ENCODE measurements at regions not wholly inside any gene's neighbourhood (a gene's known extent, or its start where the extent isn't known, plus 50 kb on each side); places are given as distances from the start of the nearest gene placed in this dataset.

DNA sequence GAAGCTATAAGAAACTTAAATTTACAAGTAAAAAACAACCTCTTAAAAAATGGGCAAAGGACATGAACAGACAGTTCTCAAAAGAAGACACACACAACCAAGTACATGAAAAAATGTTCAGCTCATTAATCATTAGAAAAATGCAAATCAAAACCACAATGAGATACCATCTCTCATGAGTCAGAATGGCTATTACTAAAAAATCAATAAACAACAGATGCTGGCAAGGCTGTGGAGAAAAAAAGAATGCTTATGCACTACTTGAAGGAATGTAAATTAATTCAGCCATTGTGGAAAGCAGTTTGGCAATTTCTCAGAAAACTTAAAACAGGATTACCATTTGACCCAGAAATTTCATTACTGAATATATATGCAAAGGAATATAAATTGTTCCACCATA is 666.3 kb upstream of the GRIA3 start:
- Histone ChIP-seq H3K27ac (no peak overlapping the region), H3K9me3 (replicated peaks) (no peaks in the 10 kb centered on the region), H3K27me3 (no peaks in the 10 kb centered on the region), H3K4me1 (no peaks in the 10 kb centered on the region), H3K36me3 (no peaks in the 10 kb centered on the region), H3K4me3 (no peak overlapping the region)
- no peak for DNase-seq

DNA sequence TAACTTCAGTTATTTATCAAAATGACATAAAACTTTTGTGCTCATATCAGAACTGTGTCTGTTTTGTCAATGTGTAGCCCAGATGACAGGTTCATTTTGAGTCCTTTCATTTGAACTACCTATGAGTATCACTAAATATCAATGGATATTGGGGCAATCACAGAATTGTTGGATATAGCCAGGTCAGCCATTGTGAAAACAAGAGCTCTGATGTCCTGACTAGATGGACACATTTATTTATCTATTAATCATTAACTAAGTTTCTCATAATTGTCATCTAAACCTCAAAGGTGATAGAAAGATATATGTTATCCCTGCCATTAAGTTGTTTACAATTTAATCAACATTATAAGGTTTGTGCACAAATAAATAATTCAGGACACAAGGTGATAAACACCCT is 638.3 kb upstream of the GRIA3 start:
- Histone ChIP-seq H3K36me3 (no peaks in the 10 kb centered on the region), H3K9me3 (replicated peaks) (no peaks in the 10 kb centered on the region), H3K4me1 (no peaks in the 10 kb centered on the region), H3K27me3 (no peaks in the 10 kb centered on the region), H3K4me3 (no peak overlapping the region), H3K27ac (no peak overlapping the region)
- DNase-seq, result no peak

DNA sequence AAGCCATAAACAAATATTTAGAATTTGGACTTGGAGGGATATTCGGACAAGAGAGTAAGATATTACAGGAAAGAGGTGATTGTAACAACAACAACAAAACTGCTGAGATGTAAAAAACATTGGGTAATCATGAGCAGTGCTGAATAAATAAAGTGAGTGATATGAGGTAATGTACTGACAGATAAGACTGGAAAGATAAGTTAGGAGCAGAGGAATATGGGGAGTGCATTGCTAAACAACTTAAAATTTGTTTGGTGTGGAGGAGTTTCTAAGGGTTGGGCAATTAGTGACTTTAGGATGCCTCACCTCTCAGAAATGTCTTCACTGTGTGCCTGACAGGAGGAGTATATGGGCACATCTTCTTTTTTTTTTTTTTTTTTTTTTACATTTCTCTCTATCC is 637.8 kb upstream of the GRIA3 start:
- Histone ChIP-seq H3K27ac (no peak overlapping the region), H3K9me3 (replicated peaks) (no peaks in the 10 kb centered on the region), H3K4me3 (no peak overlapping the region), H3K4me1 (no peaks in the 10 kb centered on the region), H3K27me3 (no peaks in the 10 kb centered on the region), H3K36me3 (no peaks in the 10 kb centered on the region)
- no peak for DNase-seq

DNA sequence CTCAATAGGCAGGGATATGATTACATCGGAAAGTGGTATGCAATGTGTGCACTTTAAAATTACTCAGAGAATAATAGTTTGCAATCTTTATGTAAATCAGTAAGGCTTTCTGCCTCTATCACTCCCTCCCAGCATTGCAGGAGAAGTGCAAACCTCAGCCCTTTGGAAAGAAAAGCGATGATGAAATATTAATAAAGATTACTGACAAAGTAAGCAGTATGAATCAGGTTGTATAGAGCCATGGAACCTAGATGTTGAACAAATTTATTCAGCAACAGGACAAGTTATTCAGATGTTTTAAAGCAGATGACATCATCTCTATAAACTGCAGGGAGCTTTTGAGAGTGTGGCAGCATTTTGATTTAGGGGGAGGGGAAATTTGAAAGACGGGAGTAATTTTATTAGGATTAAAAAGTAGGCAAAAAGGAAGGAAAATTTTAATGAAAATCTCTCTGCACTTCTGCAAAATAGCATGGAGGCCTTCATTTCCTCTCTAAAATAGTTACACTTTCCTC is 631.7 kb upstream of the GRIA3 start:
- H3K4me1 ChIP-seq, result no peaks in the 10 kb centered on the region

DNA sequence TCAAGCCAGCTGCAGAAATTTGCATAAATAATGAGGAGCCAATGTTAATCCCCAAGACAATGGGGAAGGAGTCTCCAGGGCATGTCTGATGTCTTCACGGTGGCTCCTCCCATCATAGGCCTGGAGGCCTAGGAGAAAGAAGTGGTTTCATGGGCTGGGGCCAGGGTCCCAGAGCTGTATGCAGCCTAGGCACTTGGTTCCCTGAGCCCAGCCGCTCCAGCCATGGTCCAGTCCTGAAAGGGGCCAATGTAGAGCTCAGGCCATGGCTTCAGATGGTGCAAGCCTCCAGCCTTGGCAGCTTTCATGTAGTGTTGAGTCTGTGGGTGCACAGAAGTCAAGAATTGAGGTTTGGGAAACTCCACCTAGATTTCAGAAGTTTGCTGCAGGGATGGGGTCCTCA is 628.2 kb upstream of the GRIA3 start:
- Histone ChIP-seq H3K27me3 (no peaks in the 10 kb centered on the region), H3K4me3 (no peak overlapping the region), H3K27ac (no peak overlapping the region), H3K36me3 (no peaks in the 10 kb centered on the region), H3K9me3 (replicated peaks) (no peaks in the 10 kb centered on the region; the same call in 1 of the 2 replicates), H3K4me1 (no peaks in the 10 kb centered on the region)
- DNase-seq, result no peak

More for the DNA sequence above, 631.7 kb upstream of the GRIA3 start:
- Histone ChIP-seq H3K27ac (no peak overlapping the region), H3K27me3 (no peaks in the 10 kb centered on the region), H3K36me3 (no peaks in the 10 kb centered on the region), H3K4me3 (no peak overlapping the region), H3K9me3 (replicated peaks) (no peaks in the 10 kb centered on the region)
- no peak for DNase-seq

DNA sequence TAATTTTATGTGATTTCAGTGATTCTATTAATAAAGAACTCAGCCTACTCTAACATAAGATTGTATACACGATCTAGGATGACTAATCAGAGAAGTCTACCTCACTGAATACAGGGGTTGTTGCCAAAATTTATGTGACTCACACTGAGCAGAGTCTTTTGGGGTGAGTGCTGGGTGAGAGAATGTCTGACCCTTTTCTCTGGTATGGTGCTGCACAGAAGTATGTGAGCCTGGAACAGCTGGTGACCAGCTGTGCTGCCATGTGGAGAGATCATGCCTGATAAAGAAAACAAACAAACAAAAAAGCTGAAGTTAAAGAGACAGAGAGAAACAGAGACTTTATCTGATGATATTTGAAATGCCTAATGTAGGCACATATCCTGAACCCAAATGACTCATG is 618.1 kb upstream of the GRIA3 start:
- H3K36me3 ChIP-seq, result no peaks in the 10 kb centered on the region
- H3K9me3 ChIP-seq (replicated peaks), result peaks cover 14% of the 10 kb centered on the region
- H3K27me3 ChIP-seq, result no peaks in the 10 kb centered on the region
- peak overlapping the region; percentile 92 for H3K27ac ChIP-seq
- peaks cover 28% of the 10 kb centered on the region for H3K4me1 ChIP-seq
- peak; percentile 90 to 95 for DNase-seq
- no peak overlapping the region for H3K4me3 ChIP-seq

DNA sequence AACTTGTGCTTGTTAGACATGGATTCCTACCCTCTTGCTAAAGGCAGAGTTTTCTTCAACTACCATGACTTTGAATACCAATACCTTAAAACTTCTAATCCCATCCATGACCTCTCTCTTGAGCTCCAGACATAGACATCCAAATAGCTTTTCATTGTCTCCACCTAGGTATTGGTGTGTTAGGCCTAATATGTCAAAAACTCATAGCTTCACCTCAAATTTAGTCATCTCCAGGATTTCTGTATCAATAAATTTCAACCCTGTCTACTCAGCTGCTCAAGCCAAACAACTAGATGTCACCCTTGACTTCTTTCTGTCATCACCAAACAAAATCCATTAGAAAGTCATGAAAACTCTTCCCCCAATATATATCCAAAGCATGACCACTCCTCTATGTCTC is 617.7 kb upstream of the GRIA3 start:
- H3K27ac ChIP-seq, result peak overlapping the region; percentile 92
- no peak overlapping the region for H3K4me3 ChIP-seq
- peaks cover 28% of the 10 kb centered on the region for H3K4me1 ChIP-seq
- no peak for DNase-seq
- H3K27me3 ChIP-seq, result no peaks in the 10 kb centered on the region
- peaks cover 14% of the 10 kb centered on the region for H3K9me3 ChIP-seq (replicated peaks)
- H3K36me3 ChIP-seq, result no peaks in the 10 kb centered on the region

DNA sequence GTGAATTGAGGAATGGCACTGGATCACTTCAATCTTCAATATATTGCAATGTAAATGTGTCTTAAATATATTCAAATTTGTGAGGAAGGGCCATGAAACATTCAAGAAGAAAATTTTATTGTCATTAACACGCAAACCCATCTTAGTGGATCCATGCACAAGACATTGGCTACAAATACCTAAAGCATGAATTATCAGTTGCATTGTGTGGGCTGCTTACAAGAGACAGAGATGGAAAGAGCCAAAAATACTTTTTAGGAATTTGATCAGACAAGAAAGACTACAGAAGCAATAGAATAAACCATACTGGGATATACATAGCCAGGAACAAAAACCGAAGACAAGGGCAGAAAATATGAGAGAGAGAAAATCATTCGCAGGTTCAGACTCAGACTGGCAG is 616.2 kb upstream of the GRIA3 start:
- Histone ChIP-seq H3K27ac (peak overlapping the region; percentile 92; the same call in 1 of the 2 replicates), H3K9me3 (replicated peaks) (peaks cover 12% of the 10 kb centered on the region), H3K4me3 (no peak overlapping the region), H3K36me3 (no peaks in the 10 kb centered on the region), H3K4me1 (peaks cover 28% of the 10 kb centered on the region), H3K27me3 (no peaks in the 10 kb centered on the region)
- DNase-seq, result no peak

DNA sequence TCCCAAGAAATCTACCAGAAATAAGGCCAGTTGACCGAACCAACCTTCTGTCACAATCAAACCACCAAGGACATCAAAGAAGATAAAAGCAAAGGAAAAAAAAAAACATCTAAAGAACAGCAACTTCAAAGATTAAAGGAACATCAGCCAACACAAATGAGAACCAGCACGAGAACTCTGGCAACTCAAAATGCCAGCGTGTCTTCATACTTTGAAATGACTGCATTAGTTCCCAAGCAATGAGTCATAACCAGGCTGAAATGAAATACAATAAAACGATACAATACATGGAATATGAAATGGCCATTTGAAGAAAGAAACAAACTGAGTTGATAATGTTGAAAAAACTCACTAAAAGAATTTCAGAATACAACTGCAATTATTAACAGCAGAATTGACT is 611.6 kb upstream of the GRIA3 start:
- H3K36me3 ChIP-seq, result no peaks in the 10 kb centered on the region

DNA sequence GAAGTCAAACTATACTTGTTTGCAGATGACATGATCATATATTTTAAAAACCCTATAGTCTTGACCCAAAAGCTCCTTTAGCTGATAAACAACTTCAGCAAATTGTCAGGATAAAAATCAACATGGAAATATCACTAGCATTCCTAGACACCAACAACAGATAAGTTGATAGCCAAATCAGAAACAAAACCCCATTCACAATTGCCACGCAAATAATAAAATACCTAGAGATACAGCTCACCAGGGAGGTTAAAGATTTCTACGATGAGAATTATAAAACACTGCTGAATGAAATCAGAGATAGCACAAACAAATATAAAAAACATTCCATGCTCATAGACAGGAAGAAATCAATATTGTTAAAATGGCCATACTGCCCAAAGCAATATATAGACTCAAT is 605.0 kb upstream of the GRIA3 start:
- H3K4me3 ChIP-seq, result no peak overlapping the region
- H3K27me3 ChIP-seq, result no peaks in the 10 kb centered on the region
- H3K27ac ChIP-seq, result peak overlapping the region; percentile 44
- no peak for DNase-seq
- H3K9me3 ChIP-seq (replicated peaks), result 0 out of 2 replicates have a peak, but pooled peaks cover 8% of the 10 kb centered on the region
- H3K4me1 ChIP-seq, result peaks cover 7% of the 10 kb centered on the region
- H3K36me3 ChIP-seq, result no peaks in the 10 kb centered on the region

More for the DNA sequence above, 611.6 kb upstream of the GRIA3 start:
- Histone ChIP-seq H3K4me1 (peaks cover 6% of the 10 kb centered on the region), H3K9me3 (replicated peaks) (0 out of 2 replicates have a peak, but pooled peaks cover 12% of the 10 kb centered on the region), H3K4me3 (no peak overlapping the region), H3K27me3 (no peaks in the 10 kb centered on the region), H3K27ac (no peak overlapping the region)
- no peak for DNase-seq

DNA sequence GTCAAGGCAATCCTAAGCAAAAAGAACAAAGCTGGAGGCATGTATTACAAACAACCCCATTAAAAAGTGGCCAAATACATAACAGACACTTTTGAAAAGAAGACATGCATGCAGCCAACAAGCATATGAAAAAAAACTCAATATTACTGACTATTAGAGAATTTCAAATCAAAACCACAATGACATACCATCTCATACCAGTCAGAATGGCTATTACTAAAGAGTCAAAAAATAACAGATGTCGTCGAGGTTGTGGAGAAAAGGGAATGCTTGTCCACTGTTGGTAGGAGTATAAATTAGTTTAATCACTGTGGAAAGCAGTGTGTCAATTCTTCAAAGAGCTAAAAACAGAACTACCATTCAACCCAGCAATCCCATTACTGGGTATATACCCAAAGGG is 604.6 kb upstream of the GRIA3 start:
- Histone ChIP-seq H3K9me3 (replicated peaks) (0 out of 2 replicates have a peak, but pooled peaks cover 8% of the 10 kb centered on the region), H3K4me3 (no peak overlapping the region), H3K36me3 (no peaks in the 10 kb centered on the region), H3K27ac (peak overlapping the region; percentile 44), H3K27me3 (no peaks in the 10 kb centered on the region), H3K4me1 (peaks cover 7% of the 10 kb centered on the region)
- no peak for DNase-seq

DNA sequence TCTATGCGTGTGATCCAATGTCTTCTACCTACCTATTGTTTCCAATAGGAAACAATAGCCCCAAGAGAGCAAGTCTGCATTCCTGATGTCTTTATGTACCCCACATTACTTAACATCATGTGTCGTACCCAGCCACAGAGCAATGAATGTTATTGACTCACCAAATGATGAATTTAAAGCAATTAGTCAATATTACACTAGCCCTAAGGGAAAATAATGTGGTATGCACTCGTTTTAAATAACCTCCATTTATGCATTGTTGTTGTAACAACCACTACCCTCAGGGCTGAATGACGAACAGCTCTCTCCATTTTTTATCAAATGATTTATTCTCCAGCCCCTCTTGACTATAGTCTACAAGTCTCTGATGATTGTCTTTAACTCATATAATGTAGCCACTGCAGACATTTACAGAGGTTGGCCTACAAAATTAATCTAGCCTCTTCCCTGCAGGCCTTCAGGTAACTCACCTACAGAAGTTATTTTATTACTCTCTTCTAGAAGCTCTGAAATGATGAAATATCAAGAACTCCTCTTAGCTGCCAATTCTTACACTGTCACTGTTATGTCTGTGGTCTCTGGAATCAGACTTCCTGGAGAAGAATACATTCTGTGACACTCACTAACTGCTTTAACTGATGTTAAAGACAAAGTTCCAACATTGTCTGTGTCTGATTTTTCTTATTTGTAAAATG is 601.7 kb upstream of the GRIA3 start:
- no peaks in the 10 kb centered on the region for H3K27me3 ChIP-seq
- H3K36me3 ChIP-seq, result no peaks in the 10 kb centered on the region
- H3K4me1 ChIP-seq, result peaks cover 11% of the 10 kb centered on the region
- no peak for DNase-seq
- H3K27ac ChIP-seq, result no peak overlapping the region
- H3K9me3 ChIP-seq (replicated peaks), result 0 out of 2 replicates have a peak, but pooled peaks cover 3% of the 10 kb centered on the region
- H3K4me3 ChIP-seq, result no peak overlapping the region

DNA sequence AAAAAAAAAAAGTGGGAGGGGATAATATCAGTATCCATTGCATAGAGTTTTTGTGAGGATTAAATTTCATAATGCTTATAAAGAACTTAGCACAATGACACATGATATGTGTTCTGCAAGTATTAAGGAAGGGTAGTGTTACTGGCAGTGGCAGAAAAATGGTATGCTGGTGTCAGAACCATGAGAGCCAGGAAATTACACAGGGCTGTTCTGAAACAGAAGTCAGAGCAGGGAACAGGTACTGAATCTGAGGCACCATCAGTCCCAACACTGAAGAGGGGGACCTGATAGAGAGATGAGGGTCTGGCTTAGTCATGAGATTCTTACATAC is 601.1 kb upstream of the GRIA3 start:
- DNase-seq, result no peak
- H3K4me3 ChIP-seq, result no peak overlapping the region
- H3K27me3 ChIP-seq, result no peaks in the 10 kb centered on the region
- H3K27ac ChIP-seq, result no peak overlapping the region
- 0 out of 2 replicates have a peak, but pooled peaks cover 3% of the 10 kb centered on the region for H3K9me3 ChIP-seq (replicated peaks)
- H3K4me1 ChIP-seq, result peaks cover 11% of the 10 kb centered on the region
- H3K36me3 ChIP-seq, result no peaks in the 10 kb centered on the region

DNA sequence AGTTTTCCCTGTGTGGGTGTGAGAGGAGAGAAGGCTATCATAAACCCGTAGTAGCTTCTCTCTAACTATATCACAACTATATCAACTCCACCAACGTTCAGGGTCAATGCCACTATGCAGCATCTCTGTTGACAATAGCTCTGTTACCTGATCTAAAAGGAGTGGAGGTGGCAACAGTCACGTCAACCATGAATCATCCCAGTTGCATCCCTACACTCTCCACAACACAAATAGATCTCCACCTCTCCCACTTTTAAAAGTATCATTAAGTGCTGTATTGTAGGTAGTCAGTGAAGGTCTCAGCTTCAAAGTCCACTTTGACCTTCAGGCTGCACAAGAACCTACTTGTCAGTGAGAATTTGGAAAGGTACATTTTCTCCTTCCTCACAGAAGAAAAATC is 600.5 kb upstream of the GRIA3 start:
- 0 out of 2 replicates have a peak, but pooled peaks cover 3% of the 10 kb centered on the region for H3K9me3 ChIP-seq (replicated peaks)
- peaks cover 11% of the 10 kb centered on the region for H3K4me1 ChIP-seq
- no peak overlapping the region for H3K27ac ChIP-seq
- no peak for DNase-seq
- H3K27me3 ChIP-seq, result no peaks in the 10 kb centered on the region
- no peak overlapping the region for H3K4me3 ChIP-seq
- no peaks in the 10 kb centered on the region for H3K36me3 ChIP-seq

DNA sequence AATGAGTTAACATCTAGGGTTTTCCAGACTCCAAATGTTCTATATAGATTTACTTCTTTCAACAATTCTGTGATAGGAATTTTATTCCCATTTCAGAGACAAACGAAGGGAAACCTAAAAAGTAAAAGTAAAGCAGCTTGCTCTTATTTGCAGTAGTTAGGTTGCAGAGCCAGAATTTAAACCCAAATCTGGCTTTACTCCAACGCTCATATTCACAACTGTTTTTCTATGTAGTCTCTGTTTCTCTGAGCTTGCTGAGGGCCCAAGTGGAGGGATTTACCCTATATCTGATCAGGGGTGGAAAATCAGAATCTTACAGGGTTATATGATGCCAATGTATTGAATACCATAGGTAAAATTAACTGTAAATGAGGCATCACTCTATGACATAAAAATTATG is 599.1 kb upstream of the GRIA3 start:
- Histone ChIP-seq H3K4me1 (peaks cover 4% of the 10 kb centered on the region), H3K36me3 (no peaks in the 10 kb centered on the region)

DNA sequence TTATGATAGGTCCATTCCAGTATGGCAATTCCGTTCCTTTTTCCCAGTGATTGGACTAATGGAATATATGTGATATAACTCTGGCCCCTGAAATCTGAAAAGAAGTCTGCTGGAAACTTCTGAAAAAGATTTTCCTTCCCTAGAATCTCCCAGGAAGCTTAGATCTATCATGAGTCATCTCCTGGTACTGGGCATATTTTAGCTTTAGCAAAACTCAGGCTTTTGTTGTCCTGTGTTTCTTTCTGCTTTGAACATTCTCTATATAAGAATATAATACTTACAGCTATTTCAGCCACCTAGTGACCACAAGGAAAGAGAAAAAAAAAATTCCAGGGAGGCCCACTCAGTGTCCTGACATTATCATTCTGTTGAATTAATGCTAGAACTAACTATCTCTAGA is 597.2 kb upstream of the GRIA3 start:
- H3K9me3 ChIP-seq (replicated peaks), result no peaks in the 10 kb centered on the region
- no peak for DNase-seq
- no peaks in the 10 kb centered on the region for H3K27me3 ChIP-seq
- H3K36me3 ChIP-seq, result no peaks in the 10 kb centered on the region
- H3K4me1 ChIP-seq, result peaks cover 4% of the 10 kb centered on the region
- no peak overlapping the region for H3K27ac ChIP-seq
- H3K4me3 ChIP-seq, result no peak overlapping the region

More for the DNA sequence above, 599.1 kb upstream of the GRIA3 start:
- H3K27ac ChIP-seq, result no peak overlapping the region
- H3K9me3 ChIP-seq (replicated peaks), result 0 out of 2 replicates have a peak, but pooled peaks cover 3% of the 10 kb centered on the region
- H3K27me3 ChIP-seq, result no peaks in the 10 kb centered on the region
- no peak for DNase-seq
- H3K4me3 ChIP-seq, result no peak overlapping the region
